SK-N-SH (cell line): ENCODE measurements at regions not wholly inside any gene's neighbourhood (a gene's known extent, or its start where the extent isn't known, plus 50 kb on each side); places are given as distances from the start of the nearest gene placed in this dataset.

Source experiments
- ELF1 ChIP-seq: IDR thresholded peaks from 2 replicates; pipeline ENCODE4 v1.4.0; 2012
- EP300 ChIP-seq, 2 experiments: IDR thresholded peaks; 2 replicates each; pipeline versions ENCODE4 v1.4.0 to v1.6.1; 2012; ENCODE audit warnings: borderline replicate concordance in 1 of 2, low read depth in 1 of 2, low read length in 1 of 2
- FOSL2 ChIP-seq: IDR thresholded peaks from 2 replicates; pipeline ENCODE4 v1.4.0; 2012; ENCODE audit warnings: low read depth, mild to moderate bottlenecking, moderate library complexity, borderline replicate concordance
- GATA2 ChIP-seq: sonication (generic); formaldehyde crosslinking; IDR thresholded peaks from 2 replicates; pipeline ENCODE4 v1.5.0; 2020; ENCODE audit warnings: mild to moderate bottlenecking, missing genetic modification reagents
- JUND ChIP-seq: IDR thresholded peaks from 2 replicates; pipeline ENCODE4 v1.4.0; 2012
- MEF2A ChIP-seq: IDR thresholded peaks from 2 replicates; pipeline ENCODE4 v1.4.0; 2012; ENCODE audit warnings: low read depth, borderline replicate concordance
- NFIC ChIP-seq: IDR thresholded peaks from 2 replicates; pipeline ENCODE4 v1.4.0; 2012; ENCODE audit warnings: borderline replicate concordance
- PBX3 ChIP-seq: IDR thresholded peaks from 2 replicates; pipeline ENCODE4; 2012
- REST ChIP-seq: IDR thresholded peaks from 2 replicates; pipeline ENCODE4 v1.6.1; 2012; ENCODE audit warnings: mild to moderate bottlenecking, low read depth, low read length, moderate library complexity
- RFX5 ChIP-seq: IDR thresholded peaks from 2 replicates; pipeline ENCODE4 v1.6.1; 2012; ENCODE audit warnings: mild to moderate bottlenecking, improper control_type of control experiment, low read length
- TAF1 ChIP-seq: IDR thresholded peaks from 2 replicates; pipeline ENCODE4 v1.6.1; 2012; ENCODE audit warnings: low read depth, mild to moderate bottlenecking, low read length, moderate library complexity, borderline replicate concordance
- TCF12 ChIP-seq: IDR thresholded peaks from 2 replicates; pipeline ENCODE4 v1.4.0; 2012
- TEAD4 ChIP-seq: IDR thresholded peaks from 2 replicates; pipeline ENCODE4 v1.4.0; 2012; ENCODE audit warnings: mild to moderate bottlenecking, borderline replicate concordance; ENCODE audit not compliant: insufficient read depth
- YY1 ChIP-seq: IDR thresholded peaks from 2 replicates; pipeline ENCODE4 v1.4.0; 2012; ENCODE audit warnings: low read depth, mild to moderate bottlenecking
- ZBTB33 ChIP-seq: IDR thresholded peaks from 2 replicates; pipeline ENCODE4 v1.4.0; 2012; ENCODE audit warnings: low read depth, borderline replicate concordance
- TF ChIP-seq, protein P1 (sequence below): IDR thresholded peaks from 2 replicates; pipeline ENCODE4 v1.4.0; 2012; ENCODE audit warnings: low read depth, borderline replicate concordance
- TF ChIP-seq, protein P2 (sequence below): IDR thresholded peaks from 2 replicates; pipeline ENCODE4 v1.4.0; 2012; ENCODE audit warnings: low read depth

GRCh38 chr3:155026999-155027591 lies 53.0 kb upstream of the MME start (continued):
- TF ChIP-seq ZBTB33 (no peak), GATA2 (CRISPR knock-in tag) (no peak), TAF1 (no peak), JUND (peak; percentile 37; the same call in 1 of the 2 replicates), ELF1 (peak; percentile 38; the same call in 1 of the 2 replicates), PBX3 (peak; percentile 87), REST (no peak), EP300 (IDR thresholded peaks at IDR 0.05; ENCODE audit: borderline replicate concordance in 1 of 2, low read depth in 1 of 2, low read length in 1 of 2) (peak in 1 of 2 experiments; percentile 53; a peak in 1 of 4 replicates), NFIC (peak; percentile 49; the same call in 1 of the 2 replicates), FOSL2 (no peak), YY1 (no peak), RFX5 (no peak), TCF12 (peak; percentile 64), MEF2A (no peak), TEAD4 (no peak)
- TF ChIP-seq, protein P1, sequence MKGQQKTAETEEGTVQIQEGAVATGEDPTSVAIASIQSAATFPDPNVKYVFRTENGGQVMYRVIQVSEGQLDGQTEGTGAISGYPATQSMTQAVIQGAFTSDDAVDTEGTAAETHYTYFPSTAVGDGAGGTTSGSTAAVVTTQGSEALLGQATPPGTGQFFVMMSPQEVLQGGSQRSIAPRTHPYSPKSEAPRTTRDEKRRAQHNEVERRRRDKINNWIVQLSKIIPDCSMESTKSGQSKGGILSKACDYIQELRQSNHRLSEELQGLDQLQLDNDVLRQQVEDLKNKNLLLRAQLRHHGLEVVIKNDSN = no peak
- TF ChIP-seq, protein P2, sequence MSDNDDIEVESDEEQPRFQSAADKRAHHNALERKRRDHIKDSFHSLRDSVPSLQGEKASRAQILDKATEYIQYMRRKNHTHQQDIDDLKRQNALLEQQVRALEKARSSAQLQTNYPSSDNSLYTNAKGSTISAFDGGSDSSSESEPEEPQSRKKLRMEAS = peak; percentile 14; the same call in 1 of the 2 replicates
